SK-N-SH (cell line): ENCODE measurements at regions not wholly inside any gene's neighbourhood (a gene's known extent, or its start where the extent isn't known, plus 50 kb on each side); places are given as distances from the start of the nearest gene placed in this dataset.

Source experiments
- CTCF ChIA-PET: fragments of 300-600, 350-600 bp; formaldehyde crosslinking; extraction: SDS; loops from one replicate; lab custom pipeline; 2021; lab: Yijun Ruan, JAX
- POLR2A ChIA-PET: fragments of 350-600 bp; sonication (Branson Sonifier 250); formaldehyde crosslinking; extraction: SDS; loops from one replicate; lab custom pipeline; 2020; ENCODE audit warnings: antibody characterized with exemption, inconsistent platforms; lab: Yijun Ruan, JAX
- DNase-seq: peaks from one replicate; pipeline ENCODE4 v3.0.0; 2012
- H2AFZ ChIP-seq: fragments of 200-600 bp; sonication (generic); 2 replicates; pipeline ENCODE4 v1.8.1; 2016; ENCODE audit warnings: antibody characterized with exemption, mild to moderate bottlenecking, low read depth
- H3F3A ChIP-seq: fragments of 200-600 bp; sonication (generic); replicated peaks from 2 replicates; pipeline ENCODE3; 2016; ENCODE audit warnings: antibody characterized with exemption, mild to moderate bottlenecking; ENCODE audit not compliant: insufficient read depth
- H3K27ac ChIP-seq, 2 experiments: fragments of 200-500 bp in 1 of 2; fragments of 200-600 bp in 1 of 2; sonication (Bioruptor generic) in 1 of 2; sonication (generic), shearing (Covaris generic) in 1 of 2; 2 replicates each; pipeline versions ENCODE4 v1.5.1 to v1.6.1; 2014 to 2016; ENCODE audit warnings: low read depth in 2 of 2, inconsistent platforms in 1 of 2, low read length in 1 of 2, mild to moderate bottlenecking in 1 of 2, mixed read lengths in 1 of 2
- H3K27me3 ChIP-seq: fragments of 200-600 bp; sonication (generic), shearing (Covaris generic); 2 replicates; pipeline ENCODE4 v1.6.1; 2016; ENCODE audit warnings: mixed run types; ENCODE audit not compliant: insufficient read depth
- H3K36me3 ChIP-seq, 2 experiments: fragments of 200-500 bp in 1 of 2; fragments of 200-600 bp in 1 of 2; sonication (Bioruptor generic) in 1 of 2; sonication (generic) in 1 of 2; replicated peaks in 1 of 2; 2 replicates each; pipeline versions ENCODE3 to v1.5.1; 2014 to 2016; ENCODE audit warnings: low read length in 1 of 2, mild to moderate bottlenecking in 1 of 2; ENCODE audit not compliant: insufficient read depth in 2 of 2, control insufficient read depth in 1 of 2
- H3K4me1 ChIP-seq, 2 experiments: fragments of 200-500 bp in 1 of 2; fragments of 200-600 bp in 1 of 2; sonication (Bioruptor generic) in 1 of 2; sonication (generic), shearing (Covaris generic) in 1 of 2; 2 replicates each; pipeline versions ENCODE4 v1.5.1 to v1.6.1; 2014 to 2016; ENCODE audit warnings: low read depth in 1 of 2, low read length in 1 of 2, mixed run types in 1 of 2; ENCODE audit not compliant: insufficient read depth in 2 of 2, control insufficient read depth in 1 of 2
- H3K4me2 ChIP-seq: fragments of 200-600 bp; sonication (generic), shearing (Covaris generic); 2 replicates; pipeline ENCODE4 v1.6.1; 2017; ENCODE audit warnings: mixed run types
- H3K4me3 ChIP-seq, 2 experiments: fragments of 200-500 bp in 1 of 2; fragments of 200-600 bp in 1 of 2; sonication (Bioruptor generic) in 1 of 2; sonication (generic), shearing (Covaris generic) in 1 of 2; 2 replicates each; pipeline versions ENCODE4 v1.5.1 to v1.8.1; 2014 to 2016; ENCODE audit warnings: low read depth in 2 of 2, inconsistent platforms in 1 of 2, low read length in 1 of 2, mild to moderate bottlenecking in 1 of 2, mixed read lengths in 1 of 2, moderate library complexity in 1 of 2
- H3K79me2 ChIP-seq: fragments of 200-600 bp; sonication (generic); 2 replicates; pipeline ENCODE4 v1.8.1; 2017; ENCODE audit warnings: mild to moderate bottlenecking; ENCODE audit not compliant: insufficient read depth
- H3K9ac ChIP-seq: fragments of 200-600 bp; sonication (generic); 2 replicates; pipeline ENCODE4 v1.6.1; 2017; ENCODE audit warnings: mixed run types
- H3K9me2 ChIP-seq: fragments of 200-600 bp; sonication (generic); 2 replicates; pipeline ENCODE4 v1.6.1; 2017; ENCODE audit warnings: mixed run types
- H3K9me3 ChIP-seq: fragments of 200-600 bp; sonication (generic); 2 replicates; pipeline ENCODE4 v1.6.1; 2017; ENCODE audit warnings: mixed run types, mild to moderate bottlenecking, moderate library complexity
- H4K20me1 ChIP-seq: fragments of 200-600 bp; sonication (generic); 2 replicates; pipeline ENCODE4 v1.6.1; 2017; ENCODE audit warnings: mild to moderate bottlenecking, mixed run types; ENCODE audit not compliant: insufficient read depth
- ELF1 ChIP-seq: IDR thresholded peaks from 2 replicates; pipeline ENCODE4 v1.4.0; 2012
- EP300 ChIP-seq, 2 experiments: IDR thresholded peaks; 2 replicates each; pipeline versions ENCODE4 v1.4.0 to v1.6.1; 2012; ENCODE audit warnings: borderline replicate concordance in 1 of 2, low read depth in 1 of 2, low read length in 1 of 2
- FOXJ3 ChIP-seq: sonication (generic); formaldehyde crosslinking; IDR thresholded peaks from 2 replicates; pipeline ENCODE4 v1.5.1; 2020; ENCODE audit warnings: mild to moderate bottlenecking, missing genetic modification reagents
- FOXM1 ChIP-seq: IDR thresholded peaks from 2 replicates; pipeline ENCODE4 v1.4.0; 2012; ENCODE audit warnings: low read depth, mild to moderate bottlenecking
- MEF2A ChIP-seq: IDR thresholded peaks from 2 replicates; pipeline ENCODE4 v1.4.0; 2012; ENCODE audit warnings: low read depth, borderline replicate concordance
- NFIC ChIP-seq: IDR thresholded peaks from 2 replicates; pipeline ENCODE4 v1.4.0; 2012; ENCODE audit warnings: borderline replicate concordance
- RAD21 ChIP-seq: IDR thresholded peaks from 2 replicates; pipeline ENCODE4 v1.6.1; 2012; ENCODE audit warnings: mild to moderate bottlenecking, low read length
- SIN3A ChIP-seq: IDR thresholded peaks from 2 replicates; pipeline ENCODE4 v1.6.1; 2012; ENCODE audit warnings: low read depth, mild to moderate bottlenecking, low read length, moderate library complexity, borderline replicate concordance
- TAF1 ChIP-seq: IDR thresholded peaks from 2 replicates; pipeline ENCODE4 v1.6.1; 2012; ENCODE audit warnings: low read depth, mild to moderate bottlenecking, low read length, moderate library complexity, borderline replicate concordance
- WGBS: methylation state at CpG from one replicate; pipeline ENCODE4 v1.1.6; 2017; ENCODE audit warnings: low lambda C conversion rate; 5-methylcytosine and 5-hydroxymethylcytosine counted together
- TF ChIP-seq, protein P1 (sequence below): fragments of 200-600 bp; sonication (generic); IDR thresholded peaks from 2 replicates; pipeline ENCODE4 v1.6.1; 2017; ENCODE audit warnings: antibody characterized with exemption, mild to moderate bottlenecking, moderate library complexity
- TF ChIP-seq, protein P2 (sequence below): IDR thresholded peaks from 2 replicates; pipeline ENCODE4 v1.4.0; 2012; ENCODE audit warnings: low read depth, borderline replicate concordance

DNA sequence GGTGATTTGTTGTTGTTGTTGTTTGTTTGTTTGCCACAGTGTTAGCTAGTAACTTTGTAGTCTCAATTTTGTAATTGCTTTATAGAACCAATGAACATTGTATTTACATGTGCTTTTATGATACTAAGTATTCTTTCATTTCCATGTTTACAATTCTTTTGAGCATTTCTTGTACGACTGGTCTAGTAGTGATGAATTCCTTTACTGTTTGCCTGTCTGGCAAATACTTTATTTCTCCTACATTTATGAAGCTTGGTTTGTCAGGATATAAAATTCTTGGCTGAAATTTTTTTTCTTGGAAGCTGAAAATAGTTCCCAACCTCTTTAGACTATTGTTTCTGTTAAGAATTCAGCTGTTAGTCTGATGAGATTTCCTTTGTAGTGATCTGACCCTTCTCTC, 55.6 kb upstream of the SNCAIP start:
- TF ChIP-seq RAD21 (no peak), MEF2A (no peak), TAF1 (no peak), FOXJ3 (CRISPR knock-in tag) (no peak), SIN3A (no peak), ELF1 (no peak), EP300 (IDR thresholded peaks at IDR 0.05; ENCODE audit: borderline replicate concordance in 1 of 2, low read depth in 1 of 2, low read length in 1 of 2) (no peak)
- TF ChIP-seq, protein P1, sequence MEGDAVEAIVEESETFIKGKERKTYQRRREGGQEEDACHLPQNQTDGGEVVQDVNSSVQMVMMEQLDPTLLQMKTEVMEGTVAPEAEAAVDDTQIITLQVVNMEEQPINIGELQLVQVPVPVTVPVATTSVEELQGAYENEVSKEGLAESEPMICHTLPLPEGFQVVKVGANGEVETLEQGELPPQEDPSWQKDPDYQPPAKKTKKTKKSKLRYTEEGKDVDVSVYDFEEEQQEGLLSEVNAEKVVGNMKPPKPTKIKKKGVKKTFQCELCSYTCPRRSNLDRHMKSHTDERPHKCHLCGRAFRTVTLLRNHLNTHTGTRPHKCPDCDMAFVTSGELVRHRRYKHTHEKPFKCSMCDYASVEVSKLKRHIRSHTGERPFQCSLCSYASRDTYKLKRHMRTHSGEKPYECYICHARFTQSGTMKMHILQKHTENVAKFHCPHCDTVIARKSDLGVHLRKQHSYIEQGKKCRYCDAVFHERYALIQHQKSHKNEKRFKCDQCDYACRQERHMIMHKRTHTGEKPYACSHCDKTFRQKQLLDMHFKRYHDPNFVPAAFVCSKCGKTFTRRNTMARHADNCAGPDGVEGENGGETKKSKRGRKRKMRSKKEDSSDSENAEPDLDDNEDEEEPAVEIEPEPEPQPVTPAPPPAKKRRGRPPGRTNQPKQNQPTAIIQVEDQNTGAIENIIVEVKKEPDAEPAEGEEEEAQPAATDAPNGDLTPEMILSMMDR = no peak
- ChIA-PET POLR2A (no interaction called here), CTCF (interaction anchor here (1.1 to 1.2 kb wide), 2 partner anchors 10 to 19 kb away, joined by 3 to 4 read pairs; no protein-coding TSS in a partner anchor)
- H3K27me3 ChIP-seq = no peaks in the 10 kb centered on the region
- 0% methylated on average over 1 of the region's 1 CpG for WGBS
- H3K4me1 ChIP-seq = no peaks in the 10 kb centered on the region
- H3K79me2 ChIP-seq = no peaks in the 10 kb centered on the region
- H2AFZ ChIP-seq = no peak overlapping the region
- no peaks in the 10 kb centered on the region for H3K36me3 ChIP-seq
- no peak overlapping the region for H3K9ac ChIP-seq
- no peaks in the 10 kb centered on the region for H3K9me2 ChIP-seq
- no peaks in the 10 kb centered on the region for H3F3A ChIP-seq
- H3K4me3 ChIP-seq = no peak overlapping the region
- no peaks in the 10 kb centered on the region for H4K20me1 ChIP-seq
- H3K27ac ChIP-seq = no peak overlapping the region
- H3K9me3 ChIP-seq = no peaks in the 10 kb centered on the region; the same call in 1 of the 2 replicates
- H3K4me2 ChIP-seq = no peak overlapping the region
- no peak for DNase-seq

DNA sequence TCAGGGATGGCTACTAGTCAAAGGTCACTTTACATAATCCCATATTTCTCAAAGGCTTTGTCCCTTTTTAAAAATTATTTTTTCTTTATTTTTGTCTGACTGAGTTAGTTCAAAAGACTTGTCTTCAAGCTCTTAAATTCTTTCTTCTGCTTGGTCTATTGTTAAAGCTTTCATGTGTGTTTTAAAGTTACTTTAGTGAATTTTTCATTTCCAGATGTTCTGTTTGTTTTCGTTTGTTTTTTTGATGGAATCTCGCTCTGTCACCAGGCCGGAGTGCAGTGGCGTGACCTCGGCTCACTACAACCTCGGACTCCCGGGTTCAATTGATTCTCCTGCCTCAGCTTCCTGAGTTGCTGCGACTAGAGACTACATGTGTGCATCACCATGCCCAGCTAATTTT, 55.0 kb upstream of the SNCAIP start:
- 33% methylated on average over 8 of the region's 8 CpGs for WGBS
- TF ChIP-seq, protein P2, sequence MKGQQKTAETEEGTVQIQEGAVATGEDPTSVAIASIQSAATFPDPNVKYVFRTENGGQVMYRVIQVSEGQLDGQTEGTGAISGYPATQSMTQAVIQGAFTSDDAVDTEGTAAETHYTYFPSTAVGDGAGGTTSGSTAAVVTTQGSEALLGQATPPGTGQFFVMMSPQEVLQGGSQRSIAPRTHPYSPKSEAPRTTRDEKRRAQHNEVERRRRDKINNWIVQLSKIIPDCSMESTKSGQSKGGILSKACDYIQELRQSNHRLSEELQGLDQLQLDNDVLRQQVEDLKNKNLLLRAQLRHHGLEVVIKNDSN = no peak
- TF ChIP-seq NFIC = no peak
- no peak for TF ChIP-seq FOXM1
- TF ChIP-seq, all 33 proteins: peak for 0
- Histone ChIP-seq H3K36me3 (no peaks in the 10 kb centered on the region), H2AFZ (no peak overlapping the region), H3K27me3 (no peaks in the 10 kb centered on the region), H3K4me2 (no peak overlapping the region), H3K27ac (no peak overlapping the region), H3K4me1 (no peaks in the 10 kb centered on the region), H3K4me3 (no peak overlapping the region), H4K20me1 (no peaks in the 10 kb centered on the region), H3K9me2 (no peaks in the 10 kb centered on the region), H3F3A (no peaks in the 10 kb centered on the region), H3K9me3 (no peaks in the 10 kb centered on the region; the same call in 1 of the 2 replicates), H3K79me2 (no peaks in the 10 kb centered on the region), H3K9ac (no peak overlapping the region)
- POLR2A ChIA-PET = no interaction called here
- CTCF ChIA-PET = interaction anchor here (1.1 to 1.2 kb wide), 2 partner anchors 10 to 20 kb away, joined by 3 to 4 read pairs; no protein-coding TSS in a partner anchor
- no peak for DNase-seq
